Forelimb muscle (tissue), 1 donor: ENCODE measurements at regions not wholly inside any gene's neighbourhood (a gene's known extent, or its start where the extent isn't known, plus 50 kb on each side); places are given as distances from the start of the nearest gene placed in this dataset.
"Not testable (repeated sequence)": the region's sequence is repeated elsewhere in the genome, so short reads cannot be mapped to it uniquely, and the experiment has no call there.

Experiments used
- DNase-seq: peaks from one replicate; pipeline ENCODE4 v3.0.0-alpha.2; 2013; ENCODE audit warnings: low read depth

GRCh38 chr22:48717076-48717810 lies 1110.4 kb downstream of the BRD1 start:
- no peak for DNase-seq

GRCh38 chr22:48716154-48716553 lies 1111.5 kb downstream of the BRD1 start:
- DNase-seq: not testable (repeated sequence)

- no peak for DNase-seq
These were observed 1112.2 kb downstream of the BRD1 start for GRCh38 chr22:48715511-48715910.

GRCh38 chr22:48714231-48714630 lies 1113.4 kb downstream of the BRD1 start:
- no peak for DNase-seq

GRCh38 chr22:48713272-48714205 lies 1114.1 kb downstream of the BRD1 start:
- DNase-seq: no peak

- DNase-seq: no peak
These were observed 1115.0 kb downstream of the BRD1 start for GRCh38 chr22:48712558-48713271.

- no peak for DNase-seq
These were observed 1116.0 kb downstream of the BRD1 start for GRCh38 chr22:48711669-48712068.

GRCh38 chr22:48711031-48711431 lies 1116.6 kb downstream of the BRD1 start:
- DNase-seq: no peak

- DNase-seq: no peak
These were observed 1117.3 kb downstream of the BRD1 start for GRCh38 chr22:48710410-48710809.

- DNase-seq: no peak
These were observed 1117.7 kb downstream of the BRD1 start for GRCh38 chr22:48709976-48710375.

- no peak for DNase-seq
These were observed 1118.2 kb downstream of the BRD1 start for GRCh38 chr22:48709453-48709852.

GRCh38 chr22:48708558-48709245 lies 1119.0 kb downstream of the BRD1 start:
- DNase-seq: no peak

- no peak for DNase-seq
These were observed 1119.7 kb downstream of the BRD1 start for GRCh38 chr22:48707763-48708557.

- no peak for DNase-seq
These were observed 1120.5 kb downstream of the BRD1 start for GRCh38 chr22:48706934-48707762.

GRCh38 chr22:48705917-48706605 lies 1121.6 kb downstream of the BRD1 start:
- DNase-seq: no peak

GRCh38 chr22:48705159-48705916 lies 1122.3 kb downstream of the BRD1 start:
- no peak for DNase-seq

- DNase-seq: no peak
These were observed 1123.3 kb downstream of the BRD1 start for GRCh38 chr22:48704335-48704734.

- DNase-seq: no peak
These were observed 1124.3 kb downstream of the BRD1 start for GRCh38 chr22:48703265-48703941.
